ENCODE measurements at regions not wholly inside any gene's neighbourhood (a gene's known extent, or its start where the extent isn't known, plus 50 kb on each side); places are given as distances from the start of the nearest gene placed in this dataset.

- no peak for TF ChIP-seq YY1 (IDR thresholded peaks at IDR 0.05; ENCODE audit: low read depth, low read length)
- no peak for TF ChIP-seq RAD51 (IDR thresholded peaks at IDR 0.05)
- intact Hi-C loops (cut with micrococcal nuclease; ENCODE audit: unreplicated experiment) (no loop called here), in situ Hi-C loops (cut with MboI) (no loop called here)
- no peak for ATAC-seq
- H3K9ac ChIP-seq (ENCODE audit: control insufficient read depth, insufficient read depth, low read length): no peak overlapping the region
- no peaks in the 10 kb centered on the region for H3K4me1 ChIP-seq (ENCODE audit: control insufficient read depth, insufficient read depth, low read length)
- no peaks in the 10 kb centered on the region for H3K9me3 ChIP-seq (replicated peaks; ENCODE audit: control insufficient read depth, insufficient read depth, low read length)
- H2AFZ ChIP-seq (ENCODE audit: control insufficient read depth, low read depth, low read length): no peak overlapping the region
- ChIA-PET POLR2A (no interaction called here), SMC1A (ENCODE audit: uncharacterized antibody, unreplicated experiment) (no interaction called here), RAD21 (ENCODE audit: unreplicated experiment) (no interaction called here), CTCF (interaction anchor here (1.5 kb wide), 1 partner anchor 10 kb away, joined by 3 read pairs; no protein-coding TSS in a partner anchor)
- DNase-seq (ENCODE audit: low read depth, low spot score): no peak
- FAIRE-seq: no peak
- H3K79me2 ChIP-seq (ENCODE audit: control insufficient read depth, insufficient read depth, low read length): no peaks in the 10 kb centered on the region
- H3K27me3 ChIP-seq (replicated peaks in 1 of 2; ENCODE audit: control insufficient read depth in 2 of 2, insufficient read depth in 2 of 2, low read length in 1 of 2): no peaks in the 10 kb centered on the region
- H3K4me3 ChIP-seq: no peak overlapping the region
- BruUV-seq (replicated peaks): no TSS peak
- no peaks in the 10 kb centered on the region for H4K20me1 ChIP-seq (ENCODE audit: control insufficient read depth, insufficient read depth)
- H3K27ac ChIP-seq (ENCODE audit: control insufficient read depth, insufficient read depth): no peak overlapping the region
- no peaks in the 10 kb centered on the region for H3K36me3 ChIP-seq (ENCODE audit: control insufficient read depth in 2 of 2, insufficient read depth in 2 of 2, low read length in 1 of 2)
- no peak overlapping the region for H3K4me2 ChIP-seq (ENCODE audit: control insufficient read depth, insufficient read depth)
- WGBS (ENCODE audit: insufficient coverage, insufficient replicate concordance, low lambda C conversion rate, missing lambda C conversion rate): 57% methylated on average over 1 of the region's 1 CpG
Observed at GRCh38 chr3:33937628-33938027, 139.2 kb downstream of the PDCD6IP start.

GRCh38 chr3:33940149-33940548, 141.7 kb downstream of the PDCD6IP start:
- RAD21 ChIA-PET (ENCODE audit: unreplicated experiment): no interaction called here
- ATAC-seq: no peak
- no peak for TF ChIP-seq HDGF (IDR thresholded peaks at IDR 0.05)
- TF ChIP-seq LARP7 (IDR thresholded peaks at IDR 0.05): no peak
- TF ChIP-seq RB1 (IDR thresholded peaks at IDR 0.05; ENCODE audit: borderline replicate concordance): no peak
- TF ChIP-seq ZZZ3 (IDR thresholded peaks at IDR 0.05; ENCODE audit: control insufficient read depth, insufficient read length, low read depth): no peak
- no peak for TF ChIP-seq PRDM15 (CRISPR knock-in tag; IDR thresholded peaks at IDR 0.05)
- no peak for TF ChIP-seq RAD21 (IDR thresholded peaks at IDR 0.05; ENCODE audit: insufficient read depth, low read depth, low read length)
- no peak for TF ChIP-seq ATF2 (IDR thresholded peaks at IDR 0.05; ENCODE audit: low read length)
- TF ChIP-seq ZBTB4 (CRISPR knock-in tag; IDR thresholded peaks at IDR 0.05): no peak
- no peak for TF ChIP-seq SPI1 (IDR thresholded peaks at IDR 0.05; ENCODE audit: borderline replicate concordance, insufficient read depth, low read depth, low read length)

More at GRCh38 chr3:33940149-33940548, 141.7 kb downstream of the PDCD6IP start:
- ChIA-PET POLR2A (no interaction called here), CTCF (no interaction called here), SMC1A (ENCODE audit: uncharacterized antibody, unreplicated experiment) (no interaction called here)
- Histone ChIP-seq H2AFZ (ENCODE audit: control insufficient read depth, low read depth, low read length) (no peak overlapping the region), H3K27ac (ENCODE audit: control insufficient read depth, insufficient read depth) (no peak overlapping the region), H3K79me2 (ENCODE audit: control insufficient read depth, insufficient read depth, low read length) (no peaks in the 10 kb centered on the region), H3K4me1 (ENCODE audit: control insufficient read depth, insufficient read depth, low read length) (no peaks in the 10 kb centered on the region), H3K9ac (ENCODE audit: control insufficient read depth, insufficient read depth, low read length) (no peak overlapping the region), H3K27me3 (replicated peaks in 1 of 2; ENCODE audit: control insufficient read depth in 2 of 2, insufficient read depth in 2 of 2, low read length in 1 of 2) (no peaks in the 10 kb centered on the region), H3K4me3 (no peak overlapping the region), H3K36me3 (ENCODE audit: control insufficient read depth in 2 of 2, insufficient read depth in 2 of 2, low read length in 1 of 2) (no peaks in the 10 kb centered on the region), H3K4me2 (ENCODE audit: control insufficient read depth, insufficient read depth) (no peak overlapping the region), H4K20me1 (ENCODE audit: control insufficient read depth, insufficient read depth) (no peaks in the 10 kb centered on the region), H3K9me3 (replicated peaks; ENCODE audit: control insufficient read depth, insufficient read depth, low read length) (no peaks in the 10 kb centered on the region)
- FAIRE-seq (no peak), DNase-seq (ENCODE audit: low read depth, low spot score) (no peak)
- intact Hi-C loops (cut with micrococcal nuclease; ENCODE audit: unreplicated experiment) (no loop called here), in situ Hi-C loops (cut with MboI) (no loop called here)
- BruUV-seq (replicated peaks): no TSS peak
- 11% methylated on average over 5 of the region's 5 CpGs for WGBS (ENCODE audit: insufficient coverage, insufficient replicate concordance, low lambda C conversion rate, missing lambda C conversion rate)
